HEK293 (cell line): ENCODE measurements at regions not wholly inside any gene's neighbourhood (a gene's known extent, or its start where the extent isn't known, plus 50 kb on each side); places are given as distances from the start of the nearest gene placed in this dataset.

Experiments
- CTCF ChIP-seq: fragments of 450-650 bp; formaldehyde crosslinking; IDR thresholded peaks from 2 replicates; pipeline ENCODE4 v1.5.1; 2016; ENCODE audit warnings: missing biosample characterization, missing genetic modification characterization
- HIC1 ChIP-seq: fragments of 450-650 bp; formaldehyde crosslinking; IDR thresholded peaks from 2 replicates; pipeline ENCODE4 v1.5.1; 2016; ENCODE audit warnings: missing biosample characterization, missing genetic modification characterization
- KLF9 ChIP-seq: fragments of 450-650 bp; formaldehyde crosslinking; IDR thresholded peaks from 2 replicates; pipeline ENCODE4 v1.5.1; 2016; ENCODE audit warnings: missing biosample characterization, missing genetic modification characterization, low read depth
- SP2 ChIP-seq: fragments of 450-650 bp; formaldehyde crosslinking; IDR thresholded peaks from 2 replicates; pipeline ENCODE4 v1.5.1; 2016; ENCODE audit warnings: missing biosample characterization, missing genetic modification characterization
- ZBTB1 ChIP-seq: fragments of 450-650 bp; formaldehyde crosslinking; IDR thresholded peaks from 2 replicates; pipeline ENCODE4 v1.5.1; 2016; ENCODE audit warnings: missing biosample characterization, missing genetic modification characterization
- ZBTB44 ChIP-seq: fragments of 450-650 bp; IDR thresholded peaks from 2 replicates; pipeline ENCODE4 v1.5.1; 2018; ENCODE audit warnings: missing biosample characterization, mild to moderate bottlenecking, missing genetic modification characterization
- ZNF155 ChIP-seq: fragments of 450-650 bp; formaldehyde crosslinking; IDR thresholded peaks from 2 replicates; pipeline ENCODE4 v1.5.1; 2016; ENCODE audit warnings: missing biosample characterization, missing genetic modification characterization
- ZNF211 ChIP-seq: fragments of 450-650 bp; formaldehyde crosslinking; IDR thresholded peaks from 2 replicates; pipeline ENCODE4 v1.5.1; 2016; ENCODE audit warnings: low read depth, missing biosample characterization, missing genetic modification characterization
- ZNF785 ChIP-seq: fragments of 450-650 bp; formaldehyde crosslinking; IDR thresholded peaks from 2 replicates; pipeline ENCODE4 v1.5.1; 2016; ENCODE audit warnings: missing biosample characterization, missing genetic modification characterization
- TF ChIP-seq, protein P1 (sequence below): fragments of 450-650 bp; formaldehyde crosslinking; IDR thresholded peaks from 2 replicates; pipeline ENCODE4 v1.5.1; 2016; ENCODE audit warnings: missing biosample characterization, missing genetic modification characterization

DNA sequence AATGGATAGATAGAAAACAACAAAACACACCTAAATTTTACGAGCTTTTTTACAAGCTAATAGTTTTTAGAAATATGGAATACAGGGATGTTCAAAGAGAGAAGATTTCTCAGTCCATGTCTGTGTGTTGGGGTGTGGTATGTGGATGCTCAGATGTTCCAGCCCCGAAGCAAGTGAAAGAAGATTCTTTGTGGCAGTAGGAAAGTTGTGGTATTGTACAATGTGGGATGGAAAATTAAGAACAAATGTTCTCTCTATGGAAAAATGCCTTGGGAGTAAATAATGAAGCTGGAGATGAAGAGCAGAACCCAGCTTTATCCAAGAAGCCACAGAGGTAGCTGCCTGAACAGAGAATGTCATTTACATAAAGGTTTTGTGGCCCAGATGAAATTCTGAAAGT is 150.3 kb upstream of the PRKD1 start:
- TF ChIP-seq ZBTB1 (tag by site-specific recombination) (no peak), CTCF (tag by site-specific recombination) (no peak), HIC1 (tag by site-specific recombination) (no peak), SP2 (tag by site-specific recombination) (no peak), ZNF211 (tag by site-specific recombination) (no peak), ZNF155 (no peak), ZBTB44 (tag by site-specific recombination) (no peak), ZNF785 (no peak), KLF9 (tag by site-specific recombination) (no peak)
- TF ChIP-seq, protein P1, sequence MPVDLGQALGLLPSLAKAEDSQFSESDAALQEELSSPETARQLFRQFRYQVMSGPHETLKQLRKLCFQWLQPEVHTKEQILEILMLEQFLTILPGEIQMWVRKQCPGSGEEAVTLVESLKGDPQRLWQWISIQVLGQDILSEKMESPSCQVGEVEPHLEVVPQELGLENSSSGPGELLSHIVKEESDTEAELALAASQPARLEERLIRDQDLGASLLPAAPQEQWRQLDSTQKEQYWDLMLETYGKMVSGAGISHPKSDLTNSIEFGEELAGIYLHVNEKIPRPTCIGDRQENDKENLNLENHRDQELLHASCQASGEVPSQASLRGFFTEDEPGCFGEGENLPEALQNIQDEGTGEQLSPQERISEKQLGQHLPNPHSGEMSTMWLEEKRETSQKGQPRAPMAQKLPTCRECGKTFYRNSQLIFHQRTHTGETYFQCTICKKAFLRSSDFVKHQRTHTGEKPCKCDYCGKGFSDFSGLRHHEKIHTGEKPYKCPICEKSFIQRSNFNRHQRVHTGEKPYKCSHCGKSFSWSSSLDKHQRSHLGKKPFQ, result no peak
